Thymus (tissue), 11 donors: ENCODE measurements at regions not wholly inside any gene's neighbourhood (a gene's known extent, or its start where the extent isn't known, plus 50 kb on each side); places are given as distances from the start of the nearest gene placed in this dataset.

ENCODE experiments used
- DNase-seq, 9 donors: peaks; one replicate each; pipeline ENCODE4 v3.0.0-alpha.2; 2013; ENCODE audit warnings: low spot score in 9 of 9, low read depth in 6 of 9, missing footprints in 1 of 9
- H3K27ac ChIP-seq, 2 donors: one replicate each; pipeline ENCODE4 v1.5.1; 2013; ENCODE audit warnings: control low read depth in 1 of 2, low read depth in 1 of 2, low read length in 1 of 2, mild to moderate bottlenecking in 1 of 2, moderate library complexity in 1 of 2
- H3K27me3 ChIP-seq, 2 donors: one replicate each; pipeline ENCODE4 v1.5.1; 2013; ENCODE audit warnings: low read length in 1 of 2; ENCODE audit not compliant: control insufficient read depth in 2 of 2, insufficient read depth in 1 of 2
- H3K36me3 ChIP-seq, 2 donors: one replicate each; pipeline ENCODE4 v1.5.1; 2013; ENCODE audit warnings: low read length in 1 of 2, mild to moderate bottlenecking in 1 of 2, moderate library complexity in 1 of 2; ENCODE audit not compliant: control insufficient read depth in 2 of 2, insufficient read depth in 2 of 2
- H3K4me1 ChIP-seq, 2 donors: one replicate each; pipeline ENCODE4 v1.5.1; 2013; ENCODE audit warnings: low read length in 2 of 2; ENCODE audit not compliant: control insufficient read depth in 2 of 2, insufficient read depth in 2 of 2
- H3K4me3 ChIP-seq, 2 donors: one replicate each; pipeline ENCODE4 v1.5.1; 2013; ENCODE audit warnings: low read length in 2 of 2, control low read depth in 1 of 2, mild to moderate bottlenecking in 1 of 2
- H3K9me3 ChIP-seq, 2 donors: one replicate each; pipeline ENCODE4 v1.5.1; 2013; ENCODE audit warnings: low read length in 1 of 2, mild to moderate bottlenecking in 1 of 2; ENCODE audit not compliant: control insufficient read depth in 2 of 2, insufficient read depth in 1 of 2
- WGBS: extraction: QIAGEN DNeasy Blood & Tissue Kit; methylation state at CpG from one replicate; pipeline ENCODE4 v1.1.7; 2013; 5-methylcytosine and 5-hydroxymethylcytosine counted together
- donor health status: healthy.

DNA sequence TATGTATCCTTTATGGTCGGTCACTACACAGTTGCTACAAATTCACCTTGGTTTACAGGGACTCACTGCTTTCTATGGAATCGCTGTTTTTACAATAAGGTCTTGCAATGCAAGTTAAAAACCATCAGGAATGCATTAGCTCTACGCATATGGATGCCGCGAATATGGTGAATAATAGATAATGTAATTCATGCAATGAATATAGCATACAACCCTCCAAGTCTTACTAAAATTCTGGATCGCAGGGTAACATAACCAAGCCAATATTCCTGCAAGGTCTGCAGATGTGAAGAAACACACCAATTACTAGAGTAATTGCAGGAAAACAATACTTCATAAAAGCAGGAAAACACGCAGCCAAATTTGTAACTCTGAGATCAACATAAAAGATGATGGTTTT lies 75.6 kb upstream of the BACE2 start:
- H3K4me1 ChIP-seq: no peaks in the 10 kb centered on the region
- no peaks in the 10 kb centered on the region for H3K27me3 ChIP-seq
- no peak overlapping the region for H3K4me3 ChIP-seq
- WGBS: 98% methylated on average over 7 of the region's 7 CpGs
- no peak overlapping the region for H3K27ac ChIP-seq
- no peak for DNase-seq
- H3K36me3 ChIP-seq: no peaks in the 10 kb centered on the region
- no peaks in the 10 kb centered on the region for H3K9me3 ChIP-seq

DNA sequence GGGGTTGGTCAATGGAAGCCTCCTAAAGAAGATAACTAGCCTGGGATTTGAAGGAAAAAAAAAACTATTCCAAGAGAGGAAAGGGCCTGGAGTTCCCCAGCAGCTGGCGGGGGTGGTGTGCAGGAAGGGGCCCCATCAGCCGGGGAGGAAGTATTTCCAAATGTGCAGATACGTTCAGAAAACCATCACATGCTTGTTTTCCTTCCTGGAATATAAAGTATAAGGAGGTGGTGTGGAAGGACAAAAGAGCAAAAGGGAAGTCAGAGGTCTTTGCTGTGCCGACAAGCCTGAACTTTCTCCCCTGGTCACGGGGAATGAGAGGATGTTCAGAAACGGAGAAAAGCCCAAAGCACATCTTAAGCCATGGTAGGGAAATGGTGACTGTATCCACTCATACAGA lies 72.0 kb upstream of the BACE2 start:
- Histone ChIP-seq H3K4me3 (no peak overlapping the region), H3K36me3 (no peaks in the 10 kb centered on the region), H3K27me3 (no peaks in the 10 kb centered on the region), H3K27ac (no peak overlapping the region), H3K4me1 (no peaks in the 10 kb centered on the region), H3K9me3 (no peaks in the 10 kb centered on the region)
- no peak for DNase-seq
- WGBS: 23% methylated on average over 6 of the region's 6 CpGs

DNA sequence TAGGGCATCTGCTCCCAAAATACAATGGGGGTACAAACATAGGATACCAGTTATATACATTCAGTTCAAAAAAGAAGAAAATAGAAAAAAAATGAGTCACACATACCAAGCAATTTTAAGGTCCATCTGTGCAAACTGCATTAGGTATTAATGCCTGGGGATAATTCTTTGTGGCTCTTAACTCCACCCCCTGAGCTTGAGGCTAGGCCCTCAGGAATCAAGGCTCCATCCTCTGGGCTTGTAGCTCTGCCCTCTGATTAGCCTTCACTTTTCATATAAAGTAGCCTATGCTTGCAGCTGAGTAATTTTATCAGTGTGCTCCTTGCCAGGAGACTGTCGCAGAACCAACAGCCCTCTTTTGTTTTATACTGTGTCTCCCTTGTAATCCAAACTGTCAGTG lies 69.9 kb upstream of the BACE2 start:
- H3K36me3 ChIP-seq: no peaks in the 10 kb centered on the region
- H3K4me3 ChIP-seq: no peak overlapping the region
- no peaks in the 10 kb centered on the region for H3K9me3 ChIP-seq
- no peak for DNase-seq
- 97% methylated on average over 1 of the region's 1 CpG for WGBS
- no peaks in the 10 kb centered on the region for H3K27me3 ChIP-seq
- H3K4me1 ChIP-seq: no peaks in the 10 kb centered on the region
- no peak overlapping the region for H3K27ac ChIP-seq

DNA sequence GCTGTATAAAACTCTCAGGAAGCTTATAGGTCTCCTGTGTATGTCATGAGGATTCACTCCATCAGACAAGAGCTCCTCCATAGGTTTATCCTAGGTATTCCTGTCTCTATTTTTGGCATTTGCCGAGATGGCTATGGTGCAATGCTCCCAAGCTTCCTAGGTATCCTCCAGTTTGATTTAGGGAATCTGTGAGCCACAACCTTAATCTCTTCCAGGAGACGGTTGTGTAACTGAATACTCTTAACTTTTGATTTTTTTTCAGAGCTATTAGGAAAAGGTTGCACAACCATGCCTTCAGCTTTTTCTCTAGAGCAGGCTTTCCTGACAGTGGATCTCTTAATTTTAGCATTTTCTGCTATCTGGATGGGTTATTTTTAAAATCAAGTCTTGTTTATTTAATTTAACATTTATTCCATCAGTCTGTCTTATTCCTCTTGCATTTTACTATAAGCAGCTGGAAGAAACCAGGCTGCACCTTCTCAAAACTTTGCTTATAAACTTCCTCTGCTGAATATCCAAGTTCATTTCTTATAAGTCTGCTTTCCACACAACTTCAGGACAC lies 69.4 kb upstream of the BACE2 start:
- no peak overlapping the region for H3K27ac ChIP-seq
- WGBS: 96% methylated on average over 2 of the region's 2 CpGs
- H3K4me1 ChIP-seq: no peaks in the 10 kb centered on the region
- no peaks in the 10 kb centered on the region for H3K9me3 ChIP-seq
- DNase-seq: no peak
- no peaks in the 10 kb centered on the region for H3K27me3 ChIP-seq
- H3K36me3 ChIP-seq: no peaks in the 10 kb centered on the region
- H3K4me3 ChIP-seq: no peak overlapping the region

DNA sequence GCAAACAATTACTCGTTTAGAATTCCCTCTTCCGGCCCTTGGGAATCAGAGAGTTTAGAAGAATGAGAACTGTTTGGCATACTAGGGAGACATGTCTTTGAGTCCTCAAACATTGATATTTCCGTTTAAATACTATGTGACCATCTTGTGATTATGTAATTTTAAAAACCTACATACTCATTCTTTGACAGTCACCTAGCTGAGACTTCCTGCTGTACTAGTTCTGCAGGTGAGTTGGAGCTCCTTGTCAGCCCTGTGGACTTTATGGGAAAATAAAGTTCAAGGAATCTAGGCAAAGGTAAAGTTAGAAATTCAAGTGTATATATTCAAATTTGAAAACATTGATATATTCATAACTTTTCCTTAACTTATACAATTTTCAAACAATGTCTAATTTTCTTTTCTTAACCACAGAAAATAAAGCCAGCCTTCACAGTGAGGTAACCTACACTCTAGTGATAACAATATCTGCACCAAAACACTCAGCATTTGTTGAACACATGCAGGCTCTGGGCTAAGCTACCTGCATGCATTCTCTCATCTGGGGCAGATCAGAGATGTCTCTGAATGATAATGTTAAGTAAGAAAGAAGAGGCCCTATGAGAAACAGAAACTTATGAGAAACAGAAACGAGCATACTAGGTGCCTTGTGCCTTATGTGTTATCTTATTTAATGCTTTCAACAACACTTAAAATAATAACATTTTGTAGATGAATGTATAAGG lies 67.0 kb upstream of the BACE2 start:
- H3K4me1 ChIP-seq: no peaks in the 10 kb centered on the region
- H3K27ac ChIP-seq: no peak overlapping the region
- 92% methylated on average over 4 of the region's 4 CpGs for WGBS
- no peaks in the 10 kb centered on the region for H3K36me3 ChIP-seq
- H3K9me3 ChIP-seq: no peaks in the 10 kb centered on the region
- H3K4me3 ChIP-seq: no peak overlapping the region
- no peak for DNase-seq
- H3K27me3 ChIP-seq: no peaks in the 10 kb centered on the region

DNA sequence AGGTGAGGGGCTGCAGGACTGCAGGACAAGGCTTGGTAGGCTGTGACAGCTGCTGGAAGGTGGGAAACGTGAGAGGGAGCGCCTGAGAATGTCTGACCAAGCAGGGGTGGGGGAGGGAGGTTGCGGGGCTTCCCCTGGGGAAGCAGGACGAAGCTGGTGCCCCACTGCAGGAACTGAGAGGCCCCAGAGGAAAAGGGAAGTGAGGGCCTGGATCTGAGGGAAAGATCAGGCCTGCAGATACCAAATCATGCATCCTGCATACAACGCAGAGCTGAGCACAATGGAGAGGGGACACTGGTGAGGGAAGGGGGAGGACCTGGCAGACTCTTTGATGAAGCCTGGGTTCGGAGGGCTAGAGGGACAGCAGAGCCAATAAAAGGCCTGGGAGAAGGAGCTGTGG lies 65.7 kb upstream of the BACE2 start:
- Histone ChIP-seq H3K9me3 (no peaks in the 10 kb centered on the region), H3K36me3 (no peaks in the 10 kb centered on the region), H3K4me1 (no peaks in the 10 kb centered on the region), H3K27ac (no peak overlapping the region), H3K27me3 (no peaks in the 10 kb centered on the region), H3K4me3 (no peak overlapping the region)
- 45% methylated on average over 6 of the region's 6 CpGs for WGBS
- no peak for DNase-seq

DNA sequence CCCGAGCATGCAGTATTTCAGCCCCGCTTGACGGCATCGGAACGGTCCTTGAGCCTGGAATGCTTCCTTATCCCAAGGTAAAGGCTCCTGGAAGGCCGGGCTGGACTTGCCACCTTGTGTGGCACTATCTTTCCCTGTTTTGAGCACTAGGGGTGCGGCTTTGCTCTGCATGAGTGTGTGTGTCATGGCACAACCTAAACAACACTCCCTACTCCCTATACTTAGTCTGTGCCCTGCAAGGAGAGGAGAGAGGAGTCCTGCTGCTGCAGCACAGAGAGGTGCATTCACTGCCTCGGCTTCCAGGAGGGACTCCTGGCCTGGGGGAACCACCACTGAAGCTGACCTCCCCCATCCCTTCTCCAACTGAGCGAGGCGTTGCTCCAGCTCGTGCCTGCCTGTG lies 60.4 kb upstream of the BACE2 start:
- 97% methylated on average over 11 of the region's 11 CpGs for WGBS
- Histone ChIP-seq H3K4me3 (no peak overlapping the region), H3K9me3 (no peaks in the 10 kb centered on the region), H3K27me3 (no peaks in the 10 kb centered on the region), H3K36me3 (no peaks in the 10 kb centered on the region), H3K4me1 (peaks cover 0 to 1% of the 10 kb centered on the region in 2 donors), H3K27ac (no peak overlapping the region)
- DNase-seq: no peak

DNA sequence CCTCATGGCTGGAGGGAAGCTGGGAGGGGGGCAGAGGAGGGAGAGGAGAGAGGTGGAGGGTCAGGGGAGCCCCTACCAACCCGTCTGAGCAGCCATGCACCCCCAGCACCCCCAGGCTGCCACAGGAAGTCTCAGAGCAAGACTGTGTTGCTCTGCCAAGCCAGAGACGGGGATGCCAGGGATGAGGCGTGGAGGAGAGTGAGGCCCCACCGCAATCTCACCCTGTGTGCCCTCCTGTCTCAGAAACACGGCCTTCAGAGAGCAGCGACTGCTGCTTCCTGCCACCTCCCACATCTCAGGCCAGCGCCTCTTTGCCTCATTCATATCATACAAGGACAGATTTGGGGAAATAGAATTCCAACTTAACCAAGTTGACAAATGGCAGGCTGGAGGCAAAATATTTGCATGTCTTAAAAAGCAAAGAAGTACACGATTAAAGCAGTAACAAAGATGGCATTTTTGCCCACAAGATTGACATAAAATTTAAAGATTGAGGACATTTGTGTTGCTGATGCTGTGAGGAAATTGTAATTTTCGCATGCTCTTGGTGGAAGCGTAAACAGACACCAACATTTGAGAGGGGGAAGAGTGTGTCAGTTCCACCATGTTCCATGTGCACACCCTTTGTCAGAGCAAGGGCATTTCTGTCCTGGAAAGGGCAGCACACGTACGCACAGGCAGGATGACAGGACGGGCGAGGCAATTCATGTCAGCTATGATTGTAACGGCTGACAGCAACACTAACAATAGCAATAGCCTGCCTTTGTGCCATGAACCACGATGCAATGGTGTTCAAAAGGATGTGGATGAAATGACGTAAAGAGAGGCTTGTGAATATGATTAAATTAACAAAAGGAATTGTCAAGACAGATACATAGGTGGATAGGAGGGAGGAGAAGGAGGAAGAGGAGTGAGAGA lies 59.0 kb upstream of the BACE2 start:
- no peak for DNase-seq
- WGBS: 55% methylated on average over 17 of the region's 17 CpGs
- Histone ChIP-seq H3K4me1 (peaks cover 0 to 13% of the 10 kb centered on the region in 2 donors), H3K27ac (no peak overlapping the region), H3K4me3 (no peak overlapping the region), H3K27me3 (no peaks in the 10 kb centered on the region), H3K9me3 (no peaks in the 10 kb centered on the region), H3K36me3 (no peaks in the 10 kb centered on the region)

DNA sequence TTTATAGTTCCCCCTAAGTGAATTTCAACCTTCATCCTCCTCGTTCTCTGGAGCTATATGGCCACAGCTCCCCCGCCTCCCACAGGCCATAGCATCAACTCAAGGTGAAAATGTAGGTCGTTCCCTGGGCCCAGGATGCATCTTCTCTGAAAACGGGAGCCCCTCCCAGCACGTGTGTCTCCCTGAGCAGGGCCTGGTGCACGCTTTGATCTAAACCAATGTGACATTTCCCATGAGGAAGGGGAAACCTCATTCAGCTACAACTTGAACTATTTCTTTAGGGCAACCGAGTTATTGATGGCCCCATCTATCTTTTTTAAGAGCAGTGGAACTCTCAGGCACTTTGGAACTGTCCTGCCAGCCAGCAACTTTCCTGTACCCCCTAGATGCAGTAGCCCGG lies 57.8 kb upstream of the BACE2 start:
- H3K4me1 ChIP-seq: peaks cover 0 to 13% of the 10 kb centered on the region in 2 donors
- no peak for DNase-seq
- H3K27ac ChIP-seq: no peak overlapping the region
- WGBS: 91% methylated on average over 8 of the region's 8 CpGs
- no peak overlapping the region for H3K4me3 ChIP-seq
- no peaks in the 10 kb centered on the region for H3K36me3 ChIP-seq
- H3K27me3 ChIP-seq: no peaks in the 10 kb centered on the region
- H3K9me3 ChIP-seq: no peaks in the 10 kb centered on the region
